ENCODE measurements at regions not wholly inside any gene's neighbourhood (a gene's known extent, or its start where the extent isn't known, plus 50 kb on each side); places are given as distances from the start of the nearest gene placed in this dataset.

DNA sequence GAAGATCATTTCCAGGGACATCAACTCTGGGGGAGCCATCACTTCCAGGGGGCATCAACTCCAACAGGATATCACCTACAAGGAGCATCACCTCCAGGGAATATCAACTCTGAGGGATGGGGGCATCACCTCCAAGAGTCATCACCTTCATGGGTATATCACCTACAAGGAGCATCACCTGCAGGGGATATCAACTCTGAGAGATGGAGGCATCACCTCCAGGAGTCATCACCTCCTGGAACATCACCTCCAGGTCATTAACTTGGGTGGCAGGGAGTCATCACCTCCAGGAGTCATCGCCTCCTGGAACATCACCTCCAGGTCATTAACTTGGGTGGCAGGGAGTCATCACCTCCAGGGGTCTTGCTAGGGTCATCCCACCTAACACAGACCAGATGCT, 167.6 kb downstream of the NDUFA10 start:
- no peak overlapping the region for H3K4me3 Mint-ChIP-seq (ENCODE audit: unreplicated experiment)
- H3K27me3 Mint-ChIP-seq (ENCODE audit: low read depth) = peaks cover 15% of the 10 kb centered on the region
- no peaks in the 10 kb centered on the region for H3K36me3 Mint-ChIP-seq (ENCODE audit: low read depth)
- no peak for DNase-seq (ENCODE audit: low spot score)
- no peaks in the 10 kb centered on the region for H3K4me1 Mint-ChIP-seq (ENCODE audit: low read depth)
- peaks cover 8% of the 10 kb centered on the region for H3K9me3 Mint-ChIP-seq (ENCODE audit: low read depth)
- TF ChIP-seq, protein P1, sequence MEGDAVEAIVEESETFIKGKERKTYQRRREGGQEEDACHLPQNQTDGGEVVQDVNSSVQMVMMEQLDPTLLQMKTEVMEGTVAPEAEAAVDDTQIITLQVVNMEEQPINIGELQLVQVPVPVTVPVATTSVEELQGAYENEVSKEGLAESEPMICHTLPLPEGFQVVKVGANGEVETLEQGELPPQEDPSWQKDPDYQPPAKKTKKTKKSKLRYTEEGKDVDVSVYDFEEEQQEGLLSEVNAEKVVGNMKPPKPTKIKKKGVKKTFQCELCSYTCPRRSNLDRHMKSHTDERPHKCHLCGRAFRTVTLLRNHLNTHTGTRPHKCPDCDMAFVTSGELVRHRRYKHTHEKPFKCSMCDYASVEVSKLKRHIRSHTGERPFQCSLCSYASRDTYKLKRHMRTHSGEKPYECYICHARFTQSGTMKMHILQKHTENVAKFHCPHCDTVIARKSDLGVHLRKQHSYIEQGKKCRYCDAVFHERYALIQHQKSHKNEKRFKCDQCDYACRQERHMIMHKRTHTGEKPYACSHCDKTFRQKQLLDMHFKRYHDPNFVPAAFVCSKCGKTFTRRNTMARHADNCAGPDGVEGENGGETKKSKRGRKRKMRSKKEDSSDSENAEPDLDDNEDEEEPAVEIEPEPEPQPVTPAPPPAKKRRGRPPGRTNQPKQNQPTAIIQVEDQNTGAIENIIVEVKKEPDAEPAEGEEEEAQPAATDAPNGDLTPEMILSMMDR (IDR thresholded peaks at IDR 0.05) = no peak
- no peak overlapping the region for H3K27ac Mint-ChIP-seq (ENCODE audit: unreplicated experiment)

DNA sequence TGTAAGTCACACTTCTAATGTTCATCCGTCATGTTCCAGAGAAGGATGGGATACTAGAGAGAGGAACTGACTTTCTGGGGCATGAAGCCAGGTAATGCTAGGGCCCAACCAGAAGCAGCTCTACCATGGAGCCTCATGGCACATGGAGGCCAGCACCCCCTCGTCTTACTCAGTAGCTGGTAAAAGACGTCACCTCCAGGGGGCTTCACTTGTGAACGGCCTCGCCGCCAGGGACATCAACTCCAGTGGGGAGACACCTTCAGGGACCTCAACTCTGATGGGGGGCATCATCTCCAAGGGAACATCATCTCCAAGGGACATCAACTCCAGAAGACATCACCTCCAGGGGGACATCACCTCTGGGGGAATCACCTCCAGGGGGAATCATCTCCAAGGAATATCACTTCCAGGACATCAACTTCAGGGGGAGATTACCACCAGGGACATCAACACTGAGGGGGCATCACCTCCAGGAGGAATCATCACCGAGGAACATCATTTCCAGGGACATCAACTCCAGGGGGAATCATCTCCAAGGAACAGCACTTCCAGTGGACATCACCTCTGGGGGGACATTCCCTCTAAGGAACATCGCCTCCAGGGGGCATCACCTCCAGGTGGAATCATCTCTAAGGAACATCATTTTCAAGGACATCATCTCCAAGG, 168.4 kb downstream of the NDUFA10 start:
- DNase-seq (ENCODE audit: low spot score) = no peak
- peaks cover 8% of the 10 kb centered on the region for H3K9me3 Mint-ChIP-seq (ENCODE audit: low read depth)
- TF ChIP-seq, protein P1 (IDR thresholded peaks at IDR 0.05) = no peak
- H3K36me3 Mint-ChIP-seq (ENCODE audit: low read depth) = no peaks in the 10 kb centered on the region
- H3K27me3 Mint-ChIP-seq (ENCODE audit: low read depth) = peaks cover 12% of the 10 kb centered on the region
- H3K4me3 Mint-ChIP-seq (ENCODE audit: unreplicated experiment) = no peak overlapping the region
- H3K4me1 Mint-ChIP-seq (ENCODE audit: low read depth) = no peaks in the 10 kb centered on the region
- H3K27ac Mint-ChIP-seq (ENCODE audit: unreplicated experiment) = no peak overlapping the region

GRCh38 chr2:239855863-239856587, 169.1 kb downstream of the NDUFA10 start:
- H3K27me3 Mint-ChIP-seq (ENCODE audit: low read depth) = peaks cover 12% of the 10 kb centered on the region
- H3K9me3 Mint-ChIP-seq (ENCODE audit: low read depth) = peaks cover 14% of the 10 kb centered on the region
- DNase-seq (ENCODE audit: low spot score) = no peak
- H3K36me3 Mint-ChIP-seq (ENCODE audit: low read depth) = peaks cover 3% of the 10 kb centered on the region
- TF ChIP-seq, protein P1 (IDR thresholded peaks at IDR 0.05) = no peak
- no peaks in the 10 kb centered on the region for H3K4me1 Mint-ChIP-seq (ENCODE audit: low read depth)
- H3K4me3 Mint-ChIP-seq (ENCODE audit: unreplicated experiment) = no peak overlapping the region
- no peak overlapping the region for H3K27ac Mint-ChIP-seq (ENCODE audit: unreplicated experiment)

DNA sequence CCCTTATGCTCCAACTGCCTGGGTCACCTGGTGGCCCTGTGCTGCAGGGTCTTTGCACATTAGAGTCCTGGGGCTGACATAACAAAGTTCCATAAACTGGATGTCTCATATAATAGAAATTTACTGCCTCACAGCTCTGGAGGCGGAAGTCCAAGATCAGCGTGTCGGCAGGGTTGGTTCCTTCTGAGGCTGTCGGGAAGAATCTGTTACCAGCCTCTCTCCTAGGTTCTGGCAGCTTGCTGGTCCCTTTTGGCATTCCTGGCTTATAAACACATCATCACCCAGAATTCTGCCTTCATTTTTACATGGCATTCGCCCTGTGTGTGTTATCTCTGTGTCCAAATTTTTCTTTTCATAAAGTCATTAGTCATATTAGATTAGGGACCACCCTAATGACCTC, 170.5 kb downstream of the NDUFA10 start:
- Mint-ChIP-seq H3K9me3 (ENCODE audit: low read depth) (peaks cover 26% of the 10 kb centered on the region), H3K36me3 (ENCODE audit: low read depth) (peaks cover 3% of the 10 kb centered on the region), H3K4me3 (ENCODE audit: unreplicated experiment) (no peak overlapping the region), H3K27ac (ENCODE audit: unreplicated experiment) (no peak overlapping the region), H3K4me1 (ENCODE audit: low read depth) (no peaks in the 10 kb centered on the region), H3K27me3 (ENCODE audit: low read depth) (peaks cover 9% of the 10 kb centered on the region)
- DNase-seq (ENCODE audit: low spot score) = no peak
- TF ChIP-seq, protein P1 (IDR thresholded peaks at IDR 0.05) = no peak

GRCh38 chr2:239853706-239854327, 171.3 kb downstream of the NDUFA10 start:
- no peak for DNase-seq (ENCODE audit: low spot score)
- H3K4me3 Mint-ChIP-seq (ENCODE audit: unreplicated experiment) = no peak overlapping the region
- H3K9me3 Mint-ChIP-seq (ENCODE audit: low read depth) = peaks cover 34% of the 10 kb centered on the region
- peaks cover 9% of the 10 kb centered on the region for H3K27me3 Mint-ChIP-seq (ENCODE audit: low read depth)
- peaks cover 3% of the 10 kb centered on the region for H3K36me3 Mint-ChIP-seq (ENCODE audit: low read depth)
- TF ChIP-seq, protein P1 (IDR thresholded peaks at IDR 0.05) = no peak
- H3K27ac Mint-ChIP-seq (ENCODE audit: unreplicated experiment) = no peak overlapping the region
- no peaks in the 10 kb centered on the region for H3K4me1 Mint-ChIP-seq (ENCODE audit: low read depth)

Measured in chondrocyte (in vitro differentiated cells).